GM21447 (cell line): ENCODE measurements at regions not wholly inside any gene's neighbourhood (a gene's known extent, or its start where the extent isn't known, plus 50 kb on each side); places are given as distances from the start of the nearest gene placed in this dataset.
"Not testable (repeated sequence)": the region's sequence is repeated elsewhere in the genome, so short reads cannot be mapped to it uniquely, and the experiment has no call there.

ENCODE experiments used
- ATAC-seq: cut with Tn5 transposase; IDR thresholded peaks from one replicate; pipeline ENCODE4 v1.9.1; 2021; ENCODE audit not compliant: unreplicated experiment

DNA sequence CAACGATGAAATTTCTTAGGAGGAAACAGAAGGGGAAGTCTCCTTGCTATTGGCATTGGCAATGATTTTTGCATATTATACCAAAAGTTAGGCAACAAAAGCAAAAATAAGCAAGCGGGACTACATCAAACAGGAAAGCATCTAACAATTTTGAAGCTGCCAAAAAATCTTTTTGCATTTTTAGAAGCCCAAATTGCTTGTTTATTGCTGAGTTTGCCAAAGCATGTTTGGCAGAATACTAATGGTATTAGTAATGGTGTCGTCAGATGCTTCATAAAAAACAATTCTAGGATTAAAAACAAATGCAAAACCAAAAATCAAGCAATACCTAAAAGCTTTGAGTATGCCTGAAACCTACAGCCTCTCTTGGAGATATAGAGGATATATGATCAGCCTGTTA lies 80.0 kb downstream of the GALR1 start:
- no peak for ATAC-seq

DNA sequence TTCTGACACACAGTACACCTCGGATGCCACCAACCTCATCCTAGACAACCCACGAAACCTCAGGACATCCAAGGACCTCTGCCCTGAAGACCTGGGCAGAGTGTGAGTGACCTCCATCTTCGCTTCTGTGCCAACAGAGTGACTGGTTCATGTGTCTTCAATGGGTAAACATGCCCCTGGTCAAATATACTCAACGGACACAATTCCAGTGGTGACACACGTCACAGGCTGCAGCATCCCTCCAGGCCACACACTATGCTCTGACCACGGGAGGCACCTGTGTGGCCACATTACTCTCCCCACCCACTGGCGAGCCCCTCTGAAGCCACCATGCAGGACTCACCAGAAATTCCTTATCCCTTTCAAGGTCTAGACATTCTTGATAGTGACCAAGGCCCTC lies 85.2 kb downstream of the GALR1 start:
- ATAC-seq = no peak

DNA sequence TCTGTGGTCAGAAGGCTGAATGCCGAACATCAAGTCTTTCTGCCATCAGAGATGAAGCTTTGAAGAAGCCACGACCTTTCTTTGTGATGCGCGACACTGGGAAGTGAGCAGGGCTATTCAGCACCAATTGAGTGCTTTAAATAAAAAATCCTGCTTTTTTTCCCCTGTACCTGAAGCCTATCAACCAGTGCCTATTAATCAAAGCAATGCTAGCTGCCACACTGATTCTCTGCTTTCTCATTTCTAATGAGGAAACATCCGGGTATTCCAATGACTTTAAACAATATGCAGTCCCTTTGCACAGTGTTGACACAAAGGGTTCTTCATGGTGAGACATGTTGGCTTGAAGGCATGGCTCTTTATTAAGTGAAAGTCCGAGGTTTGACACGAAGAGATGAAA lies 88.0 kb downstream of the GALR1 start:
- ATAC-seq = no peak

DNA sequence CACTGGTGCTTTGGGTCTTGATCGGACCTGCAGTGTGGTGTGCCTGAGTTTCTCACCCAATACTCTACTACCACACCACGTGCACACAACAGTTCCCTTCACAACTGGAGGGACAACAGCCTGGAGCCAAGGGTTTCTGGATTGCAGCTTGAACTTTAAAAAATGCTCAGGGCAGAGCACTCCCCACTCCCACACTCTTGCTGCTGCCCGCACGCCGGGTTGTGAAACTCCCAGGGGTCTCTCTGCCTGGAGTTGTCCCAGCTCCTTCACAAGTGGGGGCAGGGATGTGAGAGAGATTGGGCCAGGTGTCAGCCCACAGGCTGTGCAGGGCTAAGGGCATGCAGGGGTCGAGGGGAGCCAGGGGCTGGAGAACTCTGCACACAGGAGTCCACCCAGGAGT lies 89.4 kb downstream of the GALR1 start:
- ATAC-seq = no peak

DNA sequence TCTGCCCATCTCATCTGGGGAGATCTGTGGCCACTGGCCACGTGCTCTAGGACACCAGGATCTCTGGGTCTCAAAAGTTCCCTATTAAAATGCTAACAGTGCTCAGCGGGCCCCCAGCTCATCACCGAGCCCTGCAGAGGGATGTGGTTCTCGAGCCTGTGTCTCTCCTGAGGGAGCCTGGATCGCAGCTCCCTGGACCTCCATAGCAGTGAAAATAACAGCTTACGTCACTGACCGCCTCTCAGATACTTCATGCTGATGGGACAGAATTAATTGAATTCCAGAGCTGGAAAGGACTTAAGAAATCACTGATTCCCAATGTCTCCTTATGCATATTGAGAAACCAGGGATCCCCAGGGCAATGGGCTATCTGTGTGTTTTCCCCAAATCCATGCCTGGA lies 90.0 kb downstream of the GALR1 start:
- no peak for ATAC-seq

DNA sequence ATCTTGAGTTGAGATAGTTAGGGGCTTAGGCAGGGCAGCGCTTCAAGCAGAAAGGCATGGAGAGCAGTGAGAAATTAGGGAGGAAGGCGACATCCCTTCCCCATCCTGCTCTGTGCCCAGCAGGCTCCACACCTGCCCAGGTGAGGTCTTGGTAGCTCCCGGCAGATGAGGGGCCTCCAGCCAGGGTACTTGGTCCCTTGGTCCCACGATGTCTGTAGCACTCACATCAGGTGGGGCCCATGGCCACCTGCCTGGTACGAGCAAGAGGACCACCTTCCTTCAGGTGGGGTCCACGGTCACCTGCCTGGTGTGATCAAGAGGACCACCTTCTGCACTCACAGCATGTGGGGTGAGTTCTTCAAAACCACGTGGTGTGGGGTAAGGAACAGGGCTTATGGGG lies 91.2 kb downstream of the GALR1 start:
- ATAC-seq = no peak

DNA sequence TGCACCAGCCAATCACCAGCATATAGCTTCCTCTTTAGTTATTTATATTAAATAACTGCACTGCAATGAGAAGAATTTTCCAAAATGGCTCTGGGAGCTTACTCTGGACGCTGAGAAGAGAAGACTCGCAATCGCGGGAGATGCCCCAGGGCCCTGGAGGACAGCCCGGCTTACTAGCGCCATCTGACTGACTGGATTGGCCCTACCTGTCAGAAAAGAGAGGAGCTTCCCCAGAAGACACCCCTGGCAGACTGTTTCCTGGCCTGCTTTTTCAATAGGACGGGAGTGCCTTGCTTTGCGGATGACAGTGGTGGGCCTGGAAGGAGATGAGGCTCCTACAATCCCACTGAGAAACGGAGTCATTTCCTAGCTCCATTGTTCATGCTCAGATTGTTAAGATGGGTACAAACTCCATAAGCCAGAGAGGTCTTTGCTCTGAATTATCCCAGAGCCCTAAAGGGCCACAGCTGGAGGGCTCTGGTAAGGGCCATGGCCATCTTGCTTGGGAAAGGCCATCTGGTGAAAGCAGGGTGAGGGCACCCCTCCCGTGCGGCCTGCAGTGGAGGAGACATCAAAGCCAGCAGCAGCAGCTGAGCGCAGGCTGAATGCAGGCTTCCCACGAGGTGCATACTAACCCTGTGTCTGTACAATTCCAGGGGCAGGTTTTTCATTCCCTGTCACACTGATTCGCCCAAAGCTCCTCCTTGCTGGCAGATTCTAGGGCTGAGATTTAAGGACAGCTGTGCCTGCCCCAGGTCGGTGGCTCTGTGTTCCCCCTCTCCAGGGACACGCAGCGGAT lies 92.1 kb downstream of the GALR1 start:
- no peak for ATAC-seq

DNA sequence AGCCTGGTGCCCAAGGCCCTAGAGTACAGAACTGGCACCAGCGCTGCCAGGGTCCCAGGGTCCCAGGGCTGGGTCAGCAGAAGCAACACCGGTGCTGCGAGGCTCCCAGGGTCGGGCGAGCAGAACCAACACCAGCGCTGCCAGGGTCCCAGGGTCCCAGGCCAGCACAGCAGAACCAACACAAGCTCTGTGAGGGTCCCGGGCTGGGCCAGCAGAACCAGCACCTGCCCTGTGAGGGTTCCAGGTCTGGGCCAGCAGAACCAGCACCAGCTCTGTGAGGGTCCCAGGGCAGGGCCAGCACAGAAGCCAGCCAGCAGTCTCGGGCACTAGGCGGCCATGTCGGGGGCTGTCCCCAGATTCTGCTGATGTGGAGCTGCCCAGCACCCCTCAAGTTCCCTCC lies 93.1 kb downstream of the GALR1 start:
- no peak for ATAC-seq

DNA sequence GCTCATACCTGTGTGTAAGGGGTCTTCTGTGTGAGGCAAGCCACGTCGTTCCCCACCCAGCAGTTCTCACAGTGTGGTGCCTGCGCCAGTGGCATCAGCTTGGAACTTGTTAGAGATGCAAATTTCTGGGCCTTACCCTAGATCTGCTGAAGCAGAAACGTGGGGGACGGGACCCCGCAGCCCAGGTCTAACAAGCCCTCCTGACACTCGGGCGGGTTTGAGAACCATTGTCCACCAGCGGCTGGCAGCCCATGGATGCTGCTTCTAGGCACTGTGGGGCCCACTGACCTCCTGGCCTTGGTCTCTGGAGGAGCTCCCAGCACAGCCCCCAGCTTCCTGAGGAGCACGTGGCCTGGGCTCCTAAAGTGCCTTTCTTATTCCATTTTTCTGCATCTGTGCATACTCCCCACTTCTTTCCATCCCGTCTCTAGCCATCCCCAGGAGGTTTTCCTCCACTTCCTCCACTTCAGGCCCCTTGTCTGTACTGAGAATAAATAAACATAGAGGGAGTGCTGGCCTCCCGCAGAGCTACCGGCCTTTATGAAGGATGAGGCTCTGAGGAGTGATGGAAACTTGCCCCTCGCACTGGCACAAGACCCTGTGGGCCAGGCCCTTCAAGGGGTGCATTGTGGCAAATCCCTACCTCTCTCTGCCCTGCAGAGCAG lies 94.3 kb downstream of the GALR1 start:
- ATAC-seq = no peak

DNA sequence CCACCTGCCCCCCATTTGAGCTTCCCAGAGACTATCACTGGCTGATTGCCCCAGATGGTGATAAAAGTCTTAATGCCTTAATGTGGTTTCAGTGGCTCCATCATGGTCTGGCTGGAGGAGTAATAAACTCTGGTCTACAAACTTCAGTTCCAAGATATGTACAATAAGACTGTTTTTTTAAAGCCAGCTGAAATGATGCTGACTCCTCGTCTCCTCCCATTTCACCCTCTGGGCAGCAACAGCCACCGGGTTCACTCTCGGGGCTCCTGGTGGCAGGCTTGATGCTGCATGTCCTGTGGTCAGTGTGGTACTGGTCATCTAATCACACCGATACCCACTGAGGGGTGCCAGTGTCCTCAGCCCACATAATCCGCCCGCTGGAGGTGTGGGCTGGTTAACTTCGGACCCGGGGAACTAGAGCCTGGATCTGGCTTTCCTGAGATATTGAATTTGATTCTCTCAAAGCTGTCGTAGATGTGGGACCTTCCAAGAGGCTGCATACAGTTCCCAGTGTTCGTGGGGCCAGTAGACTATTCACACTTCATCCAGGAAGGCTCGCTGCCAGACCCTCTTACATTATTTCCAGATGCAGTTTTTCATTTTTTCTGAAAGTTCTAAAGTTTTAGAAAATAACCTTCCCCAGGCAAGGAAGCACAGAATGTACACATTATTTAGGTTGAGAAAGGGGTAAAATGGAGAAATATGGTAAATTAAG lies 95.3 kb downstream of the GALR1 start:
- no peak for ATAC-seq

DNA sequence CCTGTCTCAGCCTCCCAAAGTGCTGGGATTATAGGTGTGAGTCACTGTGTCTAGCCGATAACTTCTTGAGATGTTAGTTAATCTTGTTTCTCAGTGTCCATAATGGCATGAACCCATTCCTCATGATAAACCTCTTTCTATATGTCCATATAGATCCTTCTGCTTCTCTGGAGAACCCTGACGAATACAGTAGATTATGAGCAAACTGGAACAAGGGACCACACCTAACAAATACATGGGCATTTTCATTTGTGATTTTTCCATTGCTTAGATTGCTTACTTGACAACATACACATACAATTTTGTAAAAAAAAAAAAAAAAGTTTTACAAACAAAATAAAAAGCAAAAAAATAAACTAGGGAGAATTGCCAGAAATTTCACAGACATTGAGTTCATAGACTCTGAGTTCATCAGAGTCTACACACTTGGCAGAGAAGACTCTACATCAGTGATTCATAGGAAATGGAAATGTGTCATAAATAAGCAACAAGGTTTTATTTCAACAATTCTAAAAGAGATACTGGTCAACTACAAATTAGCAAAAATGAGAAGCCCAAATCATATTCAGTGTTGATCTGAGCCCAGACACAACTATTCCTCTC lies 96.7 kb downstream of the GALR1 start:
- no peak for ATAC-seq

DNA sequence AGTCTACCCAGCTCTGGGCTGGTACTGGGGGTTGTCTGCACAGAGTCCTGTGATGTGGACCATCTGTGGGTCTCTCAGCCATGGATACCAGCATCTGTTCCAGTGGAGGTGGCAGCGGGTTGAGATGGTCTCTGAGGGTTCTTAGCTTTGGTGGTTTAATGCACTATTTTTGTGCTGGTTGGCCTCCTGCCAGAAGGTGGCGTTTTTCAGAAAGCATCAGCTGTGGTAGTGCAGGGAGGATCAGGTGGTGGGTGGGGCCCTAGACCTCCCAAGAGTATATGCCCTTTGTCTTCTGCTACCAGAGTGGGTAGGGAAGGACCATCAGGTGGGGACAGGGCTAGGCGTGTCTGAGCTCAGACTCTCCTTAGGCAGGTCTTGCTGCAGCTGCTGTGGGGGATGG lies 103.7 kb downstream of the GALR1 start:
- not testable (repeated sequence) for ATAC-seq

DNA sequence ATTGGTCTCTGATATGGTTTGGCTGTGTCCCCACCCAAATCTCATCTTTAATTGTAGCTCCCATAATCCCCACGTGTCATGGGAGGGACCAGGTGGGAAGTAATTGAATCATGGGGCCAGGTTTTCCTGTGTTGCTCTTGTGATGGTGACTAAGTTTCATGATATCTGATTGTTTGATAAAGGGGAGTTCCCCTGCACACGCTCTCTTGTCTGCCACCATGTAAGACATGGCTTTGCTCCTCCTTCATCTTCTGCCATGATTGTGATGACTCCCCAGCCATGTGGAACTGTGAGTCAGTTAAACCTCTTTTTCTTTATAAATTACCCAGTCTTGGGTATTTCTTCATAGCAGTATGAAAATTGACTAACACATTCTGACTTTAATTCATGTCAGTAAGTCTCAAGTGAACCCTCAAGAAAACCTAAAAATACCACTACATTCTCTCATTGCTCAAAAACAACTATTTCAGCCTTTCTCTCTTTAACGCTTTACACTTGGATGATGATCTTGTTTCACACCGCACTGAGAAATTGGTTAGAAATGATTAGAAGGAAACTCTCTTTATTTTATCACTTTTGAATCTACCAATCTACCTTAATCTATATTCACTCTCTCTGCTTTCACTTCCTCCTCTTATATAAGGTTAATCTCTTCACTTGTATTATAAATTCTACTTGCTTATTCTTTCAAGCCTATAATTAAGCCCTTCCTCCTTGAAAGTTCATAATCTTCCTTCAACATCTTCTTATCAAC lies 110.1 kb downstream of the GALR1 start:
- ATAC-seq = no peak

DNA sequence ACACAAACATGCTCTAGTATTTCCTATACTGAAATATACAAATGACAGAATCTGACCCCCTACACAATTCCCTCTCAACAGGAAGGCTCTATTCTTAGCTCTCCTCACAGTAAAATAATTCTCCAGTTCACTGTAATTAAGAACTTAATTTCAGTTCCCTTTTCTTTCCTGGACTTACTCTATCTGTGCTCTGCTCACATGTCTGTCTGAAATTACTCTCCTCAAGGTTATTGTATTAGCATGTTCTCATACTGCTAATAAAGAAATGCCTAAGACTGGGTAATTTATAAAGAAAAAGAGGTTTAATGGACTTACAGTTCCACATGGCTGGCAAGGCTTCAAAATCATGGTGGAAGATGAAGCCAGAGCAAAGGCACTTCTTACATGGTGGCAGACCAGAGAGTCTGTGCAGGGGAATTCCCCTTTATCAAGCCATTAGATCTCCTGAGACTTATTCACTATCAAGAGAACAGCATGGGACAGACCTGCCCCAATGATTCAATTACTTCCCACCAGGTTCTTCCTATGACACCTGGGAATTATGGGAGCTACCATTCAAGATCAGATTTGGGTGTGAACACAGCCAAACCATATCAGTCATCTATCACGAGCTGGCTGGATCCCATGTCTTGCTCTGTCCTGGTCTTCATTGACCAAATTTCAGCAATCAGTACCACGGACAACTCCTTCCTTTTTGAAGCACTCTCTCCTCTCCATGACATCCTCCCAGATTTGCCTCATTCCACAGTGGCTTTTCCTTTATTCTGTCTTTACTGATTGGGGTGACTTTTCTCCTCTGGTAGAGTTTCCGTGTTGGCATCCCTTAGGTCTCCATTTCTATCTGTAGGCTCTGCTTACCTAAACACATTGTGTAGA lies 110.9 kb downstream of the GALR1 start:
- no peak for ATAC-seq

DNA sequence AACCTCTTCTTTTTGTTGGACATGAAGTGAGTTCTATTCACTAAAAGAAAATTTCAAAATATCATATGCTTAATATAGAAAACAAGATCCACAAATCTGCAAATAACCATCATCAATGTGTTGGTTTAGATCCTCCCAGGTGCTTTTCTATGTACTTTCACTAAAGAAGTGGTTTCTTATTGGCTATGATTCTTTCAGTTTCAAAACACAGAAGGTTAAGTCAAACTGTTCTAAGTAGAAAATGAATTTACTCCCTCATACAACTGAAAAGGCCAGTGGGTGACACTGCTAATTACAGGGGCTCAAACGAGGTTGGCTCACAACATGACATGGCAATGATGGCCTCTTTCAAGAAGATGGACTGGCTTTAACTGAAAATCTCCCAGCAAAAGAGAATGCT lies 111.7 kb downstream of the GALR1 start:
- ATAC-seq = no peak

DNA sequence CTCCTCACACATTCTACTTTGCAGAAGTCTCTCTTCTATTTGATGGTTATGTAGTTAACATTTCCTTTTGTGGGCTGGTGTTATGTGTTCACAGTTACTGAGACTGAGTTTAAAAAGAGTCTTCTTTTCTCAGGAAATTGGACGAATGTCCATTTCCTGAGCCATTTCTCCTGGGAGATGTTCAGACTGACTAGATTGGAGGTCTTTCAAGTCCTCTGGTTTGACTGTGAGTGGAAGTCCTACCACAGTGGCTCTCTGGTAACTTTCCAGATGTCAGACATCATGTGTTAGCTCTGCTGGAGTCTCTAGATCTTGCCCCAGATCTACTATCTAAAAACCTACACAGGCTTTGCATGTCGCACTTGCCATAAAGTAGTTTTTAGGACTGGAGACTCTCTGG lies 116.0 kb downstream of the GALR1 start:
- no peak for ATAC-seq

DNA sequence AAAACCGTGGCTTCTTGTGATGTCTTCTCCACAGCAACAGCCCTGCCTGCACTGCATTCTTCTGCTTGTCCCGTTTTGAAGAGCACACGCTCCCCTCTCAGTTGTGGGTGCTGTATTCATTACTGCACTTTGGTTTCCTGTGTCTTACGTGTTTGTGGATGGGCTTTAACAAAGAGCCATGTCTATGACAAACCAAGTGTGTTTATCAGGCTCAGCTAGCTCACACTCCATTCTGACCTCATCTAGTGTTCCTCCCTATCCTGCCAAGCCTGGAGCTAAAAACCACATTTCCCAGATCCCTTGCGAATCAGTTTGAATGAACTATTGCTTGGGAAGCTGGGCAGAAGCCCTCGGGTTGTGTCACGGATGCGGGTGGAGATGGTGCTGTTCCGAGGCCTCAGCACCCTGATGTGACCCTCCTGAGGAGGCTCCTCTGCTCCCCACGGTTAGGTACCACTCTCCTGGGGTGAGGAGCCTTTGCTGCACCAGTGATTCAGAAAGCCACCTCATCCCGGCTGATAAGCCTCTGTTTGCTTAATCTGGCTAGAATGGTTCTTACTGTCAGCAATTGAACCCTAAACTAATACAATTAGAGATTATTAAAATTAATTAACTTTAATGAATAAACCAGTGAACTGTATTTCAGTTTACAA lies 116.5 kb downstream of the GALR1 start:
- ATAC-seq = no peak

DNA sequence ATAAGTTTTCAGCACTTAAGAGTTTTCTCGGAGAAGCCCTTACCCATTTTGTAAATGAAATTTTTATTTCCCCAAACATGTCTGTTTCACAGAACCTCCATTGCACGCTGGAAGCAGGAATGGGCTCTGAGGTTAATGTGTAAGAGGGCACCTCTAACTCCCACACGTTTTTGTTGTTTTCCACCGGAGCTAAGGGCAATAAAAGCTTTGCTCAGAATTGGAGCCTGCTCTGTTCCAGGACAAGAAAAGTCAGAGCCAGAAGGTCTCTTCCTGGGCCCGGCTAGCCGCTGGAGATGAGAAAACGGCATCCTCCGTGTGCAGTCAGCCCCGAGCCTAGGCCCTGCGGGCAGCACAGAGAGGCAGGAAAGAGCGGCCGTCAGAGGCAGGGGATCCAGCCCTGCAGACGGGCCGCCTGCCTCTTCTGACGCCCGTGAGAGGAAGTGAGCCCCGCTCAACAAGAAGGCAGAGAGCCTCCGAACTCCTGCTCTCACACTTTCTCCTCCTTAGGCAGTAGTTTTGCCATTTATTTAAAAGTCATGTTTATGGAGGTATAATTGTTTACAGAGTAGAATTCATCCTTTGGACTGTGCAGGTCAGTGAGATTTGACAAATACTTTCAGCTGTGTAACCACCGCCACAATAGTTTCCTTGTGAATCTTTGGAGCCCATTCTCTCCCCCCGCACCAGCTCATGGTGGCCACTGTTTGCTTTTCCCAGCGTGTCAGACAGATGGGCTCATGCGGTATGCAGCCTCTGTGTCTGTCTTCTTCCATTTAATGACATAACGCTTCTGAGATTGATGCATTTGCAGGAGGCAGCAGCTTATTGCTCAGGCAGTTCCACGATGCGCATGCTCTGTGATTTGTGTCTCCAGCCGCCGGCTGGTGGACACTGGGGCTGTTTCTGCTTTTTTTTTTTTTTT lies 117.3 kb downstream of the GALR1 start:
- no peak for ATAC-seq
